RWPE1 (cell line): ENCODE measurements at regions not wholly inside any gene's neighbourhood (a gene's known extent, or its start where the extent isn't known, plus 50 kb on each side); places are given as distances from the start of the nearest gene placed in this dataset.
A peak's percentile ranks its signal among the peaks of the same experiment; 100 is the strongest.

Experiments used
- CTCF ChIA-PET: fragments of 350-600 bp; sonication (Branson Sonifier 250); formaldehyde crosslinking; extraction: SDS; loops from one replicate; lab custom pipeline; 2021; lab: Yijun Ruan, JAX
- POLR2A ChIA-PET: fragments of 400-600 bp; formaldehyde crosslinking; extraction: SDS; loops from one replicate; lab custom pipeline; 2020; ENCODE audit warnings: antibody characterized with exemption; ENCODE audit not compliant: low non-redundant PET; lab: Yijun Ruan, JAX
- DNase-seq: peaks from one replicate; pipeline ENCODE4 v3.0.0; 2012; ENCODE audit warnings: low spot score
- H3K27ac ChIP-seq: fragments of 450-650 bp; 2 replicates; pipeline ENCODE4 v1.5.1; 2017
- CTCF ChIP-seq: fragments of 450-650 bp; conservative IDR thresholded peaks from 2 replicates; pipeline ENCODE4 v1.5.1; 2017; ENCODE audit warnings: low read depth, mild to moderate bottlenecking

GRCh38 chr13:105616333-105617075, 919.0 kb downstream of the EFNB2 start:
- H3K27ac ChIP-seq: no peak overlapping the region
- DNase-seq: no peak
- CTCF ChIA-PET: interaction anchor here (0.6 kb wide), 1 partner anchor 918 kb away, joined by 3 read pairs; no protein-coding TSS in a partner anchor
- POLR2A ChIA-PET: no interaction called here
- TF ChIP-seq CTCF: no peak

- DNase-seq: no peak
- CTCF ChIA-PET: interaction anchor here (0.6 kb wide), 1 partner anchor 1522 kb away, joined by 5 read pairs; no protein-coding TSS in a partner anchor
- no peak overlapping the region for H3K27ac ChIP-seq
- TF ChIP-seq CTCF: no peak
- POLR2A ChIA-PET: no interaction called here
Observed at GRCh38 chr13:105612541-105612940, 922.9 kb downstream of the EFNB2 start.

- ChIA-PET CTCF (no interaction called here), POLR2A (no interaction called here)
- TF ChIP-seq CTCF: no peak
- DNase-seq: peak; percentile 45
- no peak overlapping the region for H3K27ac ChIP-seq
Observed at GRCh38 chr13:105611424-105611823, 924.0 kb downstream of the EFNB2 start.

- no peak for DNase-seq
- no peak for TF ChIP-seq CTCF
- POLR2A ChIA-PET: no interaction called here
- no peak overlapping the region for H3K27ac ChIP-seq
- CTCF ChIA-PET: no interaction called here
Observed at GRCh38 chr13:105608104-105608503, 927.4 kb downstream of the EFNB2 start.

- DNase-seq: no peak
- no peak overlapping the region for H3K27ac ChIP-seq
- no peak for TF ChIP-seq CTCF
- ChIA-PET CTCF (interaction anchor here (0.6 kb wide), 2 partner anchors 28 to 290 kb away, joined by 6 to 7 read pairs; no protein-coding TSS in a partner anchor), POLR2A (no interaction called here)
Observed at GRCh38 chr13:105607426-105607825, 928.0 kb downstream of the EFNB2 start.

- H3K27ac ChIP-seq: no peak overlapping the region
- no peak for TF ChIP-seq CTCF
- ChIA-PET POLR2A (no interaction called here), CTCF (interaction anchor here (0.6 kb wide), 2 partner anchors 28 to 289 kb away, joined by 6 to 7 read pairs; no protein-coding TSS in a partner anchor)
- DNase-seq: no peak
Observed at GRCh38 chr13:105607016-105607415, 928.4 kb downstream of the EFNB2 start.
